ENCODE measurements at regions not wholly inside any gene's neighbourhood (a gene's known extent, or its start where the extent isn't known, plus 50 kb on each side); places are given as distances from the start of the nearest gene placed in this dataset.

GRCh38 chr20:12159261-12159660 is 241.6 kb downstream of the BTBD3 start:
- TF ChIP-seq MEF2A (IDR thresholded peaks at IDR 0.05; ENCODE audit: control insufficient read depth, low read depth, low read length): no peak
- TF ChIP-seq POLR2AphosphoS5 (IDR thresholded peaks at IDR 0.05; ENCODE audit: control insufficient read depth, insufficient read depth, low read depth, low read length): no peak
- TF ChIP-seq RFX5 (IDR thresholded peaks at IDR 0.05; ENCODE audit: low read depth, low read length): no peak
- no peak for TF ChIP-seq GTF2E2 (tag; IDR thresholded peaks at IDR 0.05)
- no peak for TF ChIP-seq CEBPB (tag; IDR thresholded peaks at IDR 0.05)
- no peak for TF ChIP-seq ATF2 (CRISPR knock-in tag; IDR thresholded peaks at IDR 0.05)
